ENCODE measurements at regions not wholly inside any gene's neighbourhood (a gene's known extent, or its start where the extent isn't known, plus 50 kb on each side); places are given as distances from the start of the nearest gene placed in this dataset.
A peak's percentile ranks its signal among the peaks of the same experiment; 100 is the strongest.

GRCh38 chr3:20865803-20866202, 679.8 kb upstream of the SGO1 start:
- TF ChIP-seq CTCF (conservative IDR thresholded peaks at IDR 0.05; ENCODE audit: low read length): no peak
- no peak for DNase-seq (ENCODE audit: low read depth)
- no peak overlapping the region for H3K4me3 ChIP-seq (ENCODE audit: low read length)

GRCh38 chr3:20861454-20861853, 675.4 kb upstream of the SGO1 start:
- no peak overlapping the region for H3K4me3 ChIP-seq (ENCODE audit: low read length)
- DNase-seq (ENCODE audit: low read depth): no peak
- TF ChIP-seq CTCF (conservative IDR thresholded peaks at IDR 0.05; ENCODE audit: low read length): no peak

GRCh38 chr3:20857636-20858035, 671.6 kb upstream of the SGO1 start:
- TF ChIP-seq CTCF (conservative IDR thresholded peaks at IDR 0.05; ENCODE audit: low read length): no peak
- no peak overlapping the region for H3K4me3 ChIP-seq (ENCODE audit: low read length)
- peak; percentile 42 for DNase-seq (ENCODE audit: low read depth)

GRCh38 chr3:20853890-20854289, 667.9 kb upstream of the SGO1 start:
- no peak for TF ChIP-seq CTCF (conservative IDR thresholded peaks at IDR 0.05; ENCODE audit: low read length)
- H3K4me3 ChIP-seq (ENCODE audit: low read length): no peak overlapping the region
- no peak for DNase-seq (ENCODE audit: low read depth)

GRCh38 chr3:20852712-20853111, 666.7 kb upstream of the SGO1 start:
- no peak overlapping the region for H3K4me3 ChIP-seq (ENCODE audit: low read length)
- TF ChIP-seq CTCF (conservative IDR thresholded peaks at IDR 0.05; ENCODE audit: low read length): no peak
- no peak for DNase-seq (ENCODE audit: low read depth)

GRCh38 chr3:20849975-20850374, 664.0 kb upstream of the SGO1 start:
- no peak for TF ChIP-seq CTCF (conservative IDR thresholded peaks at IDR 0.05; ENCODE audit: low read length)
- DNase-seq (ENCODE audit: low read depth): no peak
- no peak overlapping the region for H3K4me3 ChIP-seq (ENCODE audit: low read length)

- no peak for DNase-seq (ENCODE audit: low read depth)
- TF ChIP-seq CTCF (conservative IDR thresholded peaks at IDR 0.05; ENCODE audit: low read length): no peak
- H3K4me3 ChIP-seq (ENCODE audit: low read length): no peak overlapping the region
Measured at GRCh38 chr3:20846832-20847231, 660.8 kb upstream of the SGO1 start.

Data from AG10803 (cell line).